PC-3 (cell line): ENCODE measurements at regions not wholly inside any gene's neighbourhood (a gene's known extent, or its start where the extent isn't known, plus 50 kb on each side); places are given as distances from the start of the nearest gene placed in this dataset.

ENCODE experiments used
- ATAC-seq: fragments of 200-7000 bp; cut with Tn5 transposase; 2 replicates; pipeline ENCODE4 v1.9.1; 2020; ENCODE audit warnings: mild to moderate bottlenecking, moderate library complexity
- BruUV-seq: library from RNA; stranded (reverse); fragments of 400-500 nt; replicated peaks from 2 replicates; lab custom pipeline; 2021; lab: Mats Ljungman, UMichigan
- CTCF ChIA-PET: fragments of 300-600 bp; sonication (Branson Sonifier 250); formaldehyde crosslinking; loops from one replicate; lab custom pipeline; 2022; ENCODE audit warnings: antibody characterized with exemption; lab: Charles Lee
- POLR2A ChIA-PET: fragments of 300-600 bp; sonication (Branson Sonifier 250); formaldehyde crosslinking; loops from one replicate; lab custom pipeline; 2022; ENCODE audit warnings: antibody characterized with exemption; ENCODE audit not compliant: unreplicated experiment; lab: Charles Lee
- DNase-seq: peaks from one replicate; pipeline ENCODE4 v3.0.0-alpha.2; 2015
- H2AFZ ChIP-seq: fragments of 300-600 bp; sonication (generic); 2 replicates; pipeline ENCODE4 v1.6.0; 2016; ENCODE audit warnings: antibody characterized with exemption, low read length
- H3F3A ChIP-seq: fragments of 300-600 bp; sonication (generic); one replicate; pipeline ENCODE4 v1.6.0; 2017; ENCODE audit warnings: antibody characterized with exemption, low read length, control low read depth, mild to moderate bottlenecking; ENCODE audit not compliant: unreplicated experiment
- H3K27ac ChIP-seq: fragments of 300-600 bp; sonication (generic); 2 replicates; pipeline ENCODE4 v1.5.1; 2016; ENCODE audit warnings: mild to moderate bottlenecking, low read length
- H3K27me3 ChIP-seq: fragments of 300-600 bp; sonication (generic); 2 replicates; pipeline ENCODE4 v1.6.1; 2016; ENCODE audit warnings: low read length, mixed read lengths
- H3K36me3 ChIP-seq: fragments of 300-600 bp; sonication (generic); 2 replicates; pipeline ENCODE4 v1.6.1; 2016; ENCODE audit warnings: low read depth, mixed run types, low read length, mixed read lengths
- H3K4me1 ChIP-seq: fragments of 300-600 bp; sonication (generic); 2 replicates; pipeline ENCODE4 v1.5.1; 2016; ENCODE audit warnings: low read length; ENCODE audit not compliant: insufficient read depth
- H3K4me2 ChIP-seq: fragments of 300-600 bp; sonication (generic); 2 replicates; pipeline ENCODE4 v1.6.0; 2016; ENCODE audit warnings: low read length
- H3K4me3 ChIP-seq: fragments of 300-600 bp; sonication (generic); 2 replicates; pipeline ENCODE4 v1.5.1; 2016; ENCODE audit warnings: mild to moderate bottlenecking, low read length, mixed read lengths
- H3K79me2 ChIP-seq: fragments of 300-600 bp; sonication (generic); 2 replicates; pipeline ENCODE4 v1.6.1; 2017; ENCODE audit warnings: low read length, mixed read lengths
- H3K9ac ChIP-seq: fragments of 300-600 bp; sonication (generic); 2 replicates; pipeline ENCODE4 v1.6.0; 2016; ENCODE audit warnings: mild to moderate bottlenecking, low read length
- H3K9me2 ChIP-seq: fragments of 300-600 bp; sonication (generic); replicated peaks from 2 replicates; pipeline ENCODE4 v1.6.1; 2016; ENCODE audit warnings: mixed run types, low read length, mixed read lengths
- H3K9me3 ChIP-seq: fragments of 300-600 bp; sonication (generic); 2 replicates; pipeline ENCODE4 v1.6.1; 2016; ENCODE audit warnings: low read length, mixed read lengths
- H4K20me1 ChIP-seq: fragments of 300-600 bp; sonication (generic); 2 replicates; pipeline ENCODE4 v1.6.1; 2016; ENCODE audit warnings: low read length, mixed read lengths
- EZH2 ChIP-seq: fragments of 300-600 bp; sonication (generic); IDR thresholded peaks from one replicate; pipeline ENCODE4 v1.6.1; 2017; ENCODE audit warnings: antibody characterized with exemption, mild to moderate bottlenecking, low read length; ENCODE audit not compliant: unreplicated experiment
- EZH2phosphoT487 ChIP-seq: fragments of 300-600 bp; sonication (generic); IDR thresholded peaks from 2 replicates; pipeline ENCODE4 v1.6.1; 2018; ENCODE audit warnings: mild to moderate bottlenecking, antibody characterized with exemption, low read length, borderline replicate concordance
- intact Hi-C: fragments of 100-400 bp; cut with micrococcal nuclease; formaldehyde crosslinking; loops from 2 replicates; pipeline ENCODE4 v1.9.0; 2023
- TF ChIP-seq, protein P1 (sequence below): fragments of 300-600 bp; sonication (generic); conservative IDR thresholded peaks from 2 replicates; pipeline ENCODE4 v1.5.1; 2017; ENCODE audit warnings: antibody characterized with exemption, low read depth, mild to moderate bottlenecking, low read length

- no peak overlapping the region for H3K27ac ChIP-seq
- DNase-seq (no peak), ATAC-seq (no peak)
- H3K9me2 ChIP-seq = no peaks in the 10 kb centered on the region
- H3K36me3 ChIP-seq = no peaks in the 10 kb centered on the region
- H4K20me1 ChIP-seq = no peaks in the 10 kb centered on the region
- CTCF ChIA-PET = no interaction called here
- POLR2A ChIA-PET = no interaction called here
- no peaks in the 10 kb centered on the region for H3K27me3 ChIP-seq
- no peak overlapping the region for H3K4me2 ChIP-seq
- TF ChIP-seq EZH2phosphoT487 (no peak), EZH2 (no peak)
- TF ChIP-seq, protein P1, sequence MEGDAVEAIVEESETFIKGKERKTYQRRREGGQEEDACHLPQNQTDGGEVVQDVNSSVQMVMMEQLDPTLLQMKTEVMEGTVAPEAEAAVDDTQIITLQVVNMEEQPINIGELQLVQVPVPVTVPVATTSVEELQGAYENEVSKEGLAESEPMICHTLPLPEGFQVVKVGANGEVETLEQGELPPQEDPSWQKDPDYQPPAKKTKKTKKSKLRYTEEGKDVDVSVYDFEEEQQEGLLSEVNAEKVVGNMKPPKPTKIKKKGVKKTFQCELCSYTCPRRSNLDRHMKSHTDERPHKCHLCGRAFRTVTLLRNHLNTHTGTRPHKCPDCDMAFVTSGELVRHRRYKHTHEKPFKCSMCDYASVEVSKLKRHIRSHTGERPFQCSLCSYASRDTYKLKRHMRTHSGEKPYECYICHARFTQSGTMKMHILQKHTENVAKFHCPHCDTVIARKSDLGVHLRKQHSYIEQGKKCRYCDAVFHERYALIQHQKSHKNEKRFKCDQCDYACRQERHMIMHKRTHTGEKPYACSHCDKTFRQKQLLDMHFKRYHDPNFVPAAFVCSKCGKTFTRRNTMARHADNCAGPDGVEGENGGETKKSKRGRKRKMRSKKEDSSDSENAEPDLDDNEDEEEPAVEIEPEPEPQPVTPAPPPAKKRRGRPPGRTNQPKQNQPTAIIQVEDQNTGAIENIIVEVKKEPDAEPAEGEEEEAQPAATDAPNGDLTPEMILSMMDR = no peak
- H3K9ac ChIP-seq = no peak overlapping the region
- no peak overlapping the region for H2AFZ ChIP-seq
- BruUV-seq = no TSS peak
- peaks cover 39% of the 10 kb centered on the region for H3K79me2 ChIP-seq
- H3K4me1 ChIP-seq = no peaks in the 10 kb centered on the region
- intact Hi-C loops = no loop called here
- H3K9me3 ChIP-seq = no peaks in the 10 kb centered on the region
- no peaks in the 10 kb centered on the region for H3F3A ChIP-seq
- no peak overlapping the region for H3K4me3 ChIP-seq
Observed at GRCh38 chr13:33340631-33341030, 55.1 kb upstream of the STARD13 start.

- Histone ChIP-seq H3K9me2 (no peaks in the 10 kb centered on the region), H3K9me3 (no peaks in the 10 kb centered on the region), H3K9ac (no peak overlapping the region), H3K4me3 (no peak overlapping the region), H2AFZ (no peak overlapping the region), H3K27me3 (no peaks in the 10 kb centered on the region), H3F3A (no peaks in the 10 kb centered on the region), H3K4me1 (no peaks in the 10 kb centered on the region), H3K36me3 (no peaks in the 10 kb centered on the region), H4K20me1 (no peaks in the 10 kb centered on the region), H3K27ac (no peak overlapping the region), H3K79me2 (peaks cover 39% of the 10 kb centered on the region), H3K4me2 (no peak overlapping the region)
- DNase-seq (no peak), ATAC-seq (no peak)
- ChIA-PET CTCF (no interaction called here), POLR2A (no interaction called here)
- intact Hi-C loops = no loop called here
- BruUV-seq = no TSS peak
- TF ChIP-seq, protein P1 = no peak
- TF ChIP-seq EZH2 (no peak), EZH2phosphoT487 (no peak)
Observed at GRCh38 chr13:33341861-33342452, 56.4 kb upstream of the STARD13 start.

- no peaks in the 10 kb centered on the region for H3K9me2 ChIP-seq
- no peak for ATAC-seq
- H3F3A ChIP-seq = no peaks in the 10 kb centered on the region
- peaks cover 73% of the 10 kb centered on the region for H3K79me2 ChIP-seq
- H3K9me3 ChIP-seq = no peaks in the 10 kb centered on the region
- no peak overlapping the region for H3K27ac ChIP-seq
- CTCF ChIA-PET = no interaction called here
- POLR2A ChIA-PET = no interaction called here
- no peaks in the 10 kb centered on the region for H3K36me3 ChIP-seq
- H3K4me2 ChIP-seq = no peak overlapping the region
- BruUV-seq = no TSS peak
- peaks cover 24% of the 10 kb centered on the region for H3K4me1 ChIP-seq
- no peak for TF ChIP-seq EZH2phosphoT487
- TF ChIP-seq, protein P1 = no peak
- no peak for TF ChIP-seq EZH2
- H2AFZ ChIP-seq = no peak overlapping the region
- H3K27me3 ChIP-seq = no peaks in the 10 kb centered on the region
- H3K4me3 ChIP-seq = no peak overlapping the region
- intact Hi-C loops = no loop called here
- DNase-seq = no peak
- H4K20me1 ChIP-seq = no peaks in the 10 kb centered on the region
- no peak overlapping the region for H3K9ac ChIP-seq
Observed at GRCh38 chr13:33345842-33346241, 60.3 kb upstream of the STARD13 start.
